ENCODE measurements at regions not wholly inside any gene's neighbourhood (a gene's known extent, or its start where the extent isn't known, plus 50 kb on each side); places are given as distances from the start of the nearest gene placed in this dataset.

DNA sequence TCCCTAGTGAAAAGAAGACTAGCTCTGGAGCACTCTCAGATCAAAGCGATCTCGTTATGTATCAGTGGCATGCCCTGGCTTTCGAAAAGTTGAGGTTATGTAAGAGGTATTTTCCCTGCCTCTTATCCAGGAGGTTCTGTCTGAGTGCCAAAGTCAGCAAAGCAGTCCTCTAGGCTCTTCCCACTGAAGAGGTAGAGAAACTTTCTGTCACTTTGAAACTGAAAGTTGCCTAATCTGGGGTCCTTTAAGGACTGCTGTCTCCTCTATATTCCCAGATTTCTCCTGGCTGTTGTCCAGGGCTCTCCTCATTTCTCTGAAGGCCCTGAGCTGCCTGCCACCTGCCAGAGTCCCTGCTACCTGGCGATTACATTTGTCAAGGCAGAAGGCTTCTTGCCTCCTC lies 96.3 kb downstream of the B3GNT2 start:
- no peak for TF ChIP-seq CTCF (IDR thresholded peaks at IDR 0.05)
- no peak for TF ChIP-seq POLR2A (IDR thresholded peaks at IDR 0.05)
- TF ChIP-seq POLR2AphosphoS5 (IDR thresholded peaks at IDR 0.05), result peak; percentile 21 to 34 (median 30)

Data from breast epithelium (tissue), 3 donors.